ENCODE measurements at regions not wholly inside any gene's neighbourhood (a gene's known extent, or its start where the extent isn't known, plus 50 kb on each side); places are given as distances from the start of the nearest gene placed in this dataset.

DNA sequence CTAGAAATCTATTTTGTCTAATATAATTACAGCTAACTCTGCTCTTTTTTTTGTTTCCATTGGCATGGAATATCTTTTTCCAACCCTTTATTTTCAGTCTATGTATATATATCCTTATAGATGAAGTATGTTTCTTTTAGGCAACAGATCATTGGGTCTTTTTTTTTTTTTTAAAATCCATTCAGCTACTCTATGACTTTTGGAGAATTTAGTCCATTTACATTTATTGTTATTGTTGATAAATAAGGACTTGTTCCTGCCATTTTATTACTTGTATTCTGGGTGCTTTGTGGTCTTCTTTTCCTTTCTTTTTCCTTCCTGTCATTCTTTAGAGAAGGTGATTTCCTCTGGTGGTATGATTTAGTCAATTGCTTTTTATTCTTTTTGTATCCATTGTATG is 296.8 kb downstream of the SMARCA2 start:
- no peak for DNase-seq (ENCODE audit: low read depth in 2 of 3, low spot score in 2 of 3)

DNA sequence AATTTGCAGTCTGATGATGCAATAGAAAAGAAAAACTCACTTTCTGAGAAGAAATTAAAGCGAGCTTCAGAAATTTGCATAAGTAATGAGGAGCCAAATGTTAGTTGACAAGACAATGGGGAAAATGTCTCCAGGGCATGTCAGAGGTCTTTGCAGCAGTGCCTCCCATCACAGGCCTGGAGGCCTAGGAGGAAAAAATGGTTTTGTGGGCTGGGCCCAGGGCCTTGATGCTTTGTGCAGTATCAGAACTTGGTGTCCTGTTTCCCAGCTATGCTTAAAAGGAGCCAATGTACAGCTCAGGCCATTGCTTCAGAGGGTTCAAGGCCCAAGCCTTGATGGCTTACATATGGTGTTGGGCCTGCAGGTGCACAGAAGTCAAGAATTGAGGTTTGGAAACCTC is 298.4 kb downstream of the SMARCA2 start:
- DNase-seq (ENCODE audit: low read depth in 2 of 3, low spot score in 2 of 3): no peak

DNA sequence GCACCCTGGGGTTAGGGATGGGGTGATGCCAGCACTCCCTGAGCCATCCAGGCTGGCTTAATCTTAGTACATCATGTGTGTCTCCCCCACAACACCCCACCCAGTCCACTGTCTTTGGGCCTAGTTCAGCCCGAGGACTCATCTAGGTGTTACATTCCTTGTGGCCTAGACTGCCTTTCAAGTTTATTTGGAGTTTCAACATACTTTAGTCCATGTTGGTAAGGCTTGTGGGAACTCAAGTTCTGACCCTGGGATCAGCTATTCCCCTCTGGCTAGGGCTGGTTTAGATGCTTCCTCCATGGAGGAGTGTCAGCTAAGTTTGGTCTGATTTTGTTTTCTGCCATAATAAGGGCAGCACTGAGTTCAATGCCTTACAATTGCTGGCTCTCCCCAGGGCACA is 302.4 kb downstream of the SMARCA2 start:
- no peak for DNase-seq (ENCODE audit: low read depth in 2 of 3, low spot score in 2 of 3)

DNA sequence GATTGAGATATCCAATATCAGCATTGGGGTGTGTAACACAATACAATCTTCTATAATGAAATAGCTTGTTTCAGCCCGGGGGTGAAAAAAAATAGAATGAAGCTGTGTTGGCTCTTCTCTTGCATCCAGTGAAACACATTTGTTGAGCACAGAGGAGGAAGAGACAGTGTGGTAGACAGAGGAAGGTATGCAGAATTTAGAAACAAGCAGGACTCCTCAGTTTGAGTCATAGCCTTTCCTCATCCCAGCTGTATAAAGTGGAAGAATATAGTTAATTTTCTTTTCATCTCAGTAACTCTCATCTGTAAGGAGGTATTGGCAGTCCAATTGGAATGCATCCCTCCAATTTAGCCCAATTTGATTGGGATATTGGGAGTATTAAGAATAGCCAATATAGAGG is 302.2 kb upstream of the VLDLR start:
- no peak for DNase-seq (ENCODE audit: low read depth in 2 of 3, low spot score in 2 of 3)

DNA sequence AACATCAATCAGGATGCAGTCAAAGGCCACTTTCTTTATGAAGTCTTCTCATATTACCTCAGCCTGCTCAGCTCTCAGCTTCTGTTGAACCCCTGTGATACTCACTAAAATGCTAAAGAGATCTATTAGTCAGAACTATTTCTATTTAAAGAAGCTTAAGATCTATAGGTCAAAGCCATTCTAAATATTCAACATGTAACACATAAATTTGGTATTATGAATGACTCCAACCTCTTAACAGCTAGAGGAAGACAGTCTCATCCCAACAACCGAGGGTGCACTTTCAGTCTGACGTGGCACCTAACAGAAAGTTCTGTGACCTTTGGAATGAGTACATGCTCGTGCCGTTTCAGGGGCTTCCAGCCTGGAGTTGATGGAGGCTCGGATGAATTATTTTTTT is 301.5 kb upstream of the VLDLR start:
- no peak for DNase-seq (ENCODE audit: low read depth in 2 of 3, low spot score in 2 of 3)

DNA sequence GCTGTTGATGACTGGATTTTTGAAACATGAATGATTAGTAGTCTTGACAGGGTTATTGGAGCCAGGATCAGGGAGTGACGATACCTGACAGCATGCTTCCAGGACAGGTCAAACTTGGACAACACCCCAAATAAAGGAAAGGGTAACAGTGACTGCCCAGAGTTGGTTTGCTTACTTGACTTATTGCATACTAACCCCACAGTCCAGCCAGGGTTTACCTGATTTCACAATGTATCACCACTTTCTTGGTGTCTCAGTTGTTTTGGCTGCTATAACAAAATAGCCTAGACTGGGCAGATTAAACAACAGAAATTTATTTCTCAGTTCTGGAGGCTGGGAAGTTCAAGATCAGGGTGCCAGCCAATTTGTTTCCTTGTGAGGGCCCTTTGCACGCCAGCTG is 301.0 kb upstream of the VLDLR start:
- DNase-seq (ENCODE audit: low read depth in 2 of 3, low spot score in 2 of 3): no peak

DNA sequence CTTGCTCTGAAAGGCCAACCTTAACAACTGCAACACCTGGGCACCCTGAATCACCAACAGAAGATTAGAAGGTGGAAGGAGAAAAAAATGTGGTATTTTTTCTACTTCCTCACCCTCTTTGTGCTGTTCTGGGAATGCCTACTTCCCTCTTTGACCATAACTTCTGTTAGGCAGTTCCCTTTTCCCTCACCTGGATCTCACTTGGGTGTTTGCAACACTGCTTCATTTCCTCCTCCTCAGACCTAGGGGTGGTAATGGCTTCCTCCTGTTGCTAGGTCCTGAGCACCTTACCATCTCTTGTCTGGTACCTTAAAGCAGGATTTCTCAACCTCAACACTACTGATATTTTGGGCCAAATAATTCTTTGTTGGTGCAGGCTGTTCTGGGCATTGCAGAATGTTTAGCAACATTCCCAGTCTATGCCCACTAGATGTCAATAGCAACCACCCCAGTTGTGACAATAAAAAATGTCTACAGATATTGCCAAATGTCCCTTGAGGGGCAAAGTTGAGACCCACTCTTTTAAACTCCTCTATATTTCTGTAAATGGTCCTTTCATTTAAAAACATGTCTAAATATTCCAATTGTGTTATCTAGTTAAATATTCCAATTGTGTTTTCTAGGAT is 300.0 kb upstream of the VLDLR start:
- no peak for DNase-seq (ENCODE audit: low read depth in 2 of 3, low spot score in 2 of 3)

DNA sequence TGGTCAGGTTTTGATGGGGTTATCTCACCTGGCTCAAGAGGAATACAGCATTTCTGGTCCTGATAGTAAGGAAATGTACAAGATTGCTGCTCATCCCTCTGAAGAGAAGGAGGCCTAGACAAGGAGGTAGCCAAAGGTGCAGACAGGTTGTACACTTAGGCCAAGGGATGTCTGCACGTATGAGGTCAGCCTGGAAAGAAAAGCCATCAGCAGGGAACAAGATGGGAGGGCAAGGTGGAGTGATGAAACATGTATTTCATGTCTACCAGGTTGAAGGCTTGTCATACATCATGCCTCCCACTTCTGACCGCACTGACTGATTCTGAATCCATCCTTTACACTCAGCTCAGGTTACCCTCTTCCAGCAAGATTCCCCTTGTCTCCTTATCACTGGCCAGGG is 296.8 kb upstream of the VLDLR start:
- DNase-seq (ENCODE audit: low read depth in 2 of 3, low spot score in 2 of 3): no peak

DNA sequence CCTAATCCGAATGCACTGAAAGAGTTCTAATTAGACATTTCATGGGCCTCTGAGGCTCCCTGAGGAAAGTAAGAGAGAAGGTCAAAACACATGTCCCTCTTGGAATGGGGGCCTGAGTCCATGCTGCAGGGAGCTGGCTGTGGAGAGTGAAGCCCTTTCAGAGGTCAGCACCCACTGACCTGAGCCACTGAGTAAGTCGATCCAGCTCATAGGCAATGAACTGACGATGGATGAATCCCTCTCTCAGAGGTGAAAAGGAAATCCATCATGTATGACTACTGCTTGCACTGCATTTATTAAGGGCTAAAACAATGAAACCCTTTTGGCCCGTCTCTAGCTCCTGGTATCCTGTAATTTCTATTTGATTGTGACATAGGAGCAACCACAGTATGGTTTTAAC is 288.9 kb upstream of the VLDLR start:
- DNase-seq (ENCODE audit: low read depth in 2 of 3, low spot score in 2 of 3): no peak

DNA sequence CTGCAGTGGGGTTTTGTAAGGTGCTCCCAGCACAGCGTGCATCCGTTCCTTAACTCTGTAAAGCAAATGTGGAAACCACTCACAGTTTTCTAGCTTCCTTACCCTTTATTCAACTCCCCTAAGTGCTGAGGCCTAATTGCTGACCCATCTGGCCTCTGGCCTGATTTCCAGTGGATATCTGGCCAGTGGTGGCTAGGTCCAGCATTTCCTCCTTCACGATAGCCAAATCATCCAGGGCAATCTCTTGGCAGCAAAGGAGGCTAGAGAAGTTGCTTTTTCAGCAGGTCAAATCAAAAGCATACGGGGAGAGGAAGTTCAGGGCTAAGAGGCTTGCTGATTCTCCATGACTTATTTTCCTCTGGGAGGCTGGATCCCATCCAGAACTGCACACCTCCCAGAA is 286.3 kb upstream of the VLDLR start:
- DNase-seq (ENCODE audit: low read depth in 2 of 3, low spot score in 2 of 3): no peak

DNA sequence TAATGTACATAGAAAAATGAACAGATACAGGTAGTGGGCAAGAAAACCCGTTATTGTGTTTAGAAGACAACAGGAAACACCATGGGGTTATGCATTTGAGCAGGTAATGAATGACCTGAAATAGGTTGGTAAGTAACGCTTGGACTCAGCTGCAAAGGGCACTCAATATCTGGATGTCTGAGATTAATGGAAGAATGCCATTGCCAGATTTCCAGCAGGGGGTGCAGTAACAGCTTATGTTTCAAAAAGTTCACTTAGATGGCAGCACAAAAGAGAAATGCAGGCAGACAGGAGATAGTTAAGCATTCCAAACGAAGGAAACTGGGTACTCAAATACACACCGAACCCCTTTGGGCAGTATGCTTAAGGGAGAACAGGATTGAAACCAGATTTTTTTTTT is 285.5 kb upstream of the VLDLR start:
- DNase-seq (ENCODE audit: low read depth in 2 of 3, low spot score in 2 of 3): no peak

DNA sequence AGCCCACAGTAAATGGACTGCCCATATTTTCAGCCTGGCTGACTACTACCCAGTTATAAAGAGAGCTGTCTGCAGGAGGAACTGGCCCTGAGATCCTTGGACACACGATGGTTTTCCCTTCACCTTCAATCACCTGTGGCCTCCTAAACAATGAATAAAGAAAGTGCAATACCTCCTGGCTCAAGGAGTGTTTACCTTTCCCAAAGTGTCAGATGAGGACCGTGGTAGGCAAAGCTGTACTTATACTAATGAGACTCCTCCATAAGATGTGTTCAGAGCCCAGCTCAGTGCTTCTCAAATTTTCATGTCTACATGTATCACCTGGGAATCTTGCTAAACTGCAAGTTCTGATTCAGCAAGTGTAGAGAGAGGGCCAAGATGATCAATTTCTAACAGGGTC is 284.5 kb upstream of the VLDLR start:
- no peak for DNase-seq (ENCODE audit: low read depth in 2 of 3, low spot score in 2 of 3)

DNA sequence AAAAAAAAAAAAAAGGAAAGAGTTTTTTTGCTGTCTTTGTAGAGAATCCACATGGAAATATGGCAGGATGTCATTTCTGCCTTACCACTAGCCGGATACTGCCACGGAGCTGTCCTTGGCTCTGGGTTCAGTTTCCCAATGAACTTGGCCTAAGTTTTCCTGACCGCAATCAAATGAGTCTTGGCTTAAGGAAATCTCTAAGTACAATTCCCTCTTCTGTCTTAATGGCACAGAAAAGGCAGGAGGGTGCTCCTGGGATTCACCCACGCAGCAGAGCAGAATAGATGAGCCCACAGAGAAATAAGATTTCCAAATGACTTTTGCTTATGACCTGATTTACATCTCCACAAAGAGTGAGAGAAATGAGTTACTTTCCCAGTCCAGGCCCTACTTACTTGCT is 284.0 kb upstream of the VLDLR start:
- no peak for DNase-seq (ENCODE audit: low read depth in 2 of 3, low spot score in 2 of 3)

DNA sequence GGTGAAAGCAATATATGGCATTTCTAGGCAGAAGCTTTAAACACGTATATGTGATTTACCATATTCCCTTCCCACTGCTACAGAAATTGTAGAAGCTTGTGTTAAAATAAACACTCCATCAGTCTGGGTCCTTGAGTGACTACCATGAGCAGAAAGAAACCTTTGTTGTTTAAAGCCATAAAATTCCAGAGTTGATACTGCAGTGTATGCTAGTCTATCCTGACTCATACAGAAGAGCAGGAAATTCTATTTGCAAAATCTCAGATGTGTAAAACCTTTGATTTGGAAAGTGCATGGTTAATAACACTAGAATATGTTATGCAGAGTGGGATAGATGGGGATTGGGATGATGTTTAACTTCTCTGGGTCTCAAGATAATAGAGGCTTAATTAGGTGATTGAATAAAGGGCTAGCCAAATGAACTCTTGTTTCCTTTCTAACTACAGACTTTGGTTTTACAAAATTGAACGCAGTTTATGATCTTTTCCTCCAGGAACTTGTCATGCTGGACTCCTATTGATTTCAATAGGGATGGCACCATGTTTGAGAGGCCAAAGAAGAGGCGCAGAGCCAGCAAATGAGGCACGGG is 282.7 kb upstream of the VLDLR start:
- DNase-seq (ENCODE audit: low read depth in 2 of 3, low spot score in 2 of 3): no peak

DNA sequence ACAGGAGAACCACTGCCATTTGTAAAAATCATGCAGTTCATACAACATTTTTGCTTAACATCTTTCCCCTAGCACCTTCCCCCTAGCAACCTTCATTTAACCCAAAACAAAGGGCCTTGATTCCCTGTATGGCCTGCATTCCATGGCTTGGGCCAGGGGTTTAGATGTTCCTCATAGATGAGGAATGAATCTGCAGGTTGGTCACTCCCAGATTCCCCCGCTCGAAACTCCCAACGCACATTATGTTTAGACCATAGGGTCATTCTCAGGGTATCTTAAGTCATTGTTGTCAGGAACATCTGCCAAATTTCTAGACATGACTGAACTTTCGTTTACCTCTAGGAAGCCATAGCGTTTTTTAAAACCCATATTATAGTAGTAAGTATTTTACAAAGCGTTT is 282.2 kb upstream of the VLDLR start:
- DNase-seq (ENCODE audit: low read depth in 2 of 3, low spot score in 2 of 3): no peak

DNA sequence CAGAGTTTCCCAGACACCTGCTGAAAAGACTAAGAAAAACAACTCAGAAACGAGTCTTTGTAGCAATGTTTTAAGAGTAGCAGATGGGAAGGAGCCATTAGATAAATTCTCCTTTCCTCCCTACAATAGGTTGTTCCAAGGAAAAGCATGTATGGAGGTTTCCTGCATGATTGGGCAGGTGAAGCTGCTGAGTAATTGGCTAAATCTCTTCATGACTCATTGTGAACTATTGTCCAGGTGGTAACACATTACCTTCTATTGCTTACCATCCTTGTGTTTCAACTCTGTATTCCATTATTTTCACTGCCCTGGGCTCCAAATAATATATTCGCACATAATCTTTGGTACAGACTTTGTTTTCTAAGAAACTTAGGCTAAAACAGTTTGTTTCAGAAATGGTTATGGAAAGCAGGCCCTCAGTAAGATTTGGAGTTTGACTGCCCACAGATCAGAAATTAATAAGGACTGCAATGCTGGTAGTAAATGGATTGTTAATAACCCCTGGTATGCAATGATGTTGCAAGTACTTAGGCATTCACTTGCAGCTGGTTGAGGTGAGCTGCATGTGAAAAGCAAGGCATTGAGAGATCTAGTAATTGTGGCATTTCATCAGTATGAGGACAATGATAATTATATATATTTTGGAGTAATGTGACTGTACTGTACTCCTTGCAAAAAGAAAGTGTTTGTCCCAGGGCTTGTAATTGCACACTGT is 281.4 kb upstream of the VLDLR start:
- DNase-seq (ENCODE audit: low read depth in 2 of 3, low spot score in 2 of 3): no peak

DNA sequence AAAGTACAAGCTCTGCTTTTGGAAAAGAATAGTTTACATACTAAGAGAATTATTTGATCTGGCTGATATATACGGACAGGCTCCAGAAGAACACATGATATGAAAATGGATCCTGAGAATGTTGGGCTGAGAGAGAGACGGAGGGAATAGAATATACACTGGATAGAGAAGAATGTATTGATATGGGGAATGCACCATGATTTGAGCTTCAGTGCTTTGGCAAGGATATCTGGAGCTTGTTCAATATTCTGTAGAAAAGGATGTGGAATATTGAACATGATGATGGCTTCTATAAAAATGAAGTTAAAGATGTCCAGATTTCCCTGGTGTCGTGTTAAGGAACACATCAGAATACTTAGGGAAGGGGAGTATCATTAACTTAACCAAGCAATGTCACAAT is 280.5 kb upstream of the VLDLR start:
- no peak for DNase-seq (ENCODE audit: low read depth in 2 of 3, low spot score in 2 of 3)

DNA sequence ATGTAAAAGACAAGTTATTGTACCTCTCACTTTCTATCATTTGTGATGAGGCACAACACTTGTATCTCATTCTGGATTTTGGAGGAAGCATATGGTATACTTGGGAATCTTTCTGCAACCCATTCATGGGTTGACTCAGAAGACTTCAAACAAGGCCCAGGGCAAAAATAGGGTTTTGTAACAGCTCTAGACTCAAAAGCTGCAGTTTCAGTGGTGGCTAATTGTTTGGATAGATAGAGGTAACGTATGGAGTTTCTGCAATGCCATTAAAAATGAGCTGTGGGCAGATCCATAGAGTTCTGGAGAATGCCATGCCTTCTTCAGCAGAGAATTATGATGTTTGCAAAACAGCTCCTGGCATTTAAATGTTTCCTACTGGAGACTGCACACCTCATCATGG is 279.6 kb upstream of the VLDLR start:
- DNase-seq (ENCODE audit: low read depth in 2 of 3, low spot score in 2 of 3): no peak

DNA sequence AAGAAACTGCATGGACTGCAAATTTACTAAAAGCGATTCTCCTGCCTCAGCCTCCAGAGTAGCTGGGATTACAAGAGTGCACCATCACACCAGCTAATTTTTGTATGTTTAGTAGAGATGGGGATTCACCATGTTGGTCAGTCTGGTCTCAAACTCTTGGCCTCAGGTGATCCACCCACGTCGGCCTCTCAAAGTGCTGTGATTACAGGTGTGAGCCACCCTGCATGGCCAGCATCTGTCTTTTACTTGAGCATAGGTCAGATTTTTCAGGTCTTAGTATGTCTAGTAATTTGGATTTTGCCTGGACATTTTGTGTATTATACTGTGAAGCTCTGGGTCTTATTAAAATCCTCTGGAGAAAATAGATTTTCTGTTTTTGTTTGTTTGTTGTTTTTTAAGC is 277.8 kb upstream of the VLDLR start:
- DNase-seq (ENCODE audit: low read depth in 2 of 3, low spot score in 2 of 3): no peak

DNA sequence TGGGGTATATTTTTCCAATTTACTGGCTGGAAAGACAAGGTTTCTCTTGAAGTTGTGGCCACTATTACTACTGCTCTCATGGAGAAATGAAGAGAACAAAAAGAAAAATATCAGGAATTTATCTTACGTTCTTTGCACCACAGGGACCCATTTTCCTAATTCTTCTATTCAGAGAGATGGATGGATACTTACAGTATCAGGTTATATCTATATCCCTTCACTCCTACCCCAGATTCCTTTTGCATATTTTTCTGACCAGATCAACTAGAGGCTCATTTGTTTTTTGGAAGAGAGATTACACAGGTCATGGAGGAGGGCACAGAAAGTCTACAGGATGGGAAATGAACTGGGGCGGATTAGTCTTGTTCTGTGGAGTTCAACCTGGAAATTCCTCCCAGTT is 277.2 kb upstream of the VLDLR start:
- DNase-seq (ENCODE audit: low read depth in 2 of 3, low spot score in 2 of 3): no peak

DNA sequence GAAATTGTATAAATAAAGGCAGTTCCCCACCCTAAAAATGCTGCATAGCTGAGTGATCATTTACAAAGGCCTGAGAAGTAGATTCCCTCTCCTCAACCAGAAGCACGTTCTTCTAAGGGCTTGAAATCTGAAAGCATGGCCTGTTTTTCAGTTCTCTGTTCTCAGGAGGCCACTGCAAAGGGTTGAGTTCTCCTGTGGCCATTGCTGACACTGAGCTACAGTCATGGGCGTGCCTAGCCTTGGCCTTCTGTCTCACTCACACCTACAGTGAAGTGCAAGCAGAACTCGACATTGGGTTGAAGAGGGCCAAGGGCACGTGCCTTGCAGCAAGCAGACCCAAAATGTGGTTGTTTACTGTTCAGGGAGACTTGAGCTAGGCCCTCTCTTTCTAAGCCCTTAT is 276.6 kb upstream of the VLDLR start:
- DNase-seq (ENCODE audit: low read depth in 2 of 3, low spot score in 2 of 3): no peak

DNA sequence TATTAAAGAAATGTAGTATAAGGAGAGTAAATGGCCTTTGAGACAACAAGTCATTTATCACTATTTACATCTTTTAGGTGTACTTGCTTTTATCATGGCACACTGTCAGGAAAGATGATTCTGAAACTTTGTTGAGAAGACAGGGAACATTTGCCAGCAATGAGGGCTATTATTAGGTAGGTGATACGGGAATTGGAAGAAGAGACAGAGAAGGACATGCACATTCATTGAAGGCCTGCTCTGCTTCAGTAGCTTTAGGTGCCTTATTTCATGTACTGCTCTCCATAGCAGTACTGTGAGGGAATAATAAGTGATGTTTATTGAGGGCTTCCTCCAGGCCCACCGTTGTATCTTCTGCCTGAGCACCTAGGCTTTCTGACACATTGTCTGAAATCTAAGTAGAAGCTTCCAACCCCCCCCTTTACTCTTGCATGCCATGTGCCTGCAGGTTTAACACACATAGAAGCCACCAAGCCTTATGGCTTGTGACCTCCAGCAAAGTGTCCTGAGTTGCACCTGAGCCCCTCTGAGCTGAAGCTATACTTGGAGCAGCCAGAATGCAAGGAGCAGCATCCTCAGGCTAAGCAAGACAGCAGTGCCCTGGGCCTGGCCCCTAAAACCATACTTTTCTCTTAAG is 275.2 kb upstream of the VLDLR start:
- DNase-seq (ENCODE audit: low read depth in 2 of 3, low spot score in 2 of 3): no peak

DNA sequence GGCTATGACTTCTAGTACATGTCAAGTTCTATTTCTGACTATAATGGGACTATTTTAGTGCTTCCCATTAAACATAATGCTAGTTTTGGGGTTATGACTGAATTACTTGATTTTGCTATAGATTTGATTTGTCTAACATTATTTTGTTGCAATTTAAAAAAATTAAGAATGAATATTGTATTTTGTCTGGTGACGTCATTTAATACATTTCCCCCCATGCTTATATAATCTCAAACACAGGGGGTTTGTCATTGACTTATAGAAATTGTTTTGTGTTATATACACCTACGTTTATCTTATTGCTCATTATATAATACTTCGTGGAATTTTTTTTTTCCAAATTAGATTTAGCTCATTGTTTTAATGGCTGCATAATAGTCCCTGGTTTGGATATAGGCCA is 270.3 kb upstream of the VLDLR start:
- DNase-seq (ENCODE audit: low read depth in 2 of 3, low spot score in 2 of 3): no peak

All from activated CD8-positive, alpha-beta memory T cell treated with anti-CD3 and anti-CD28 coated beads for 48 hours (primary cell).